CD4-positive, alpha-beta T cell treated with Interferon gamma for 1 hour (primary cell): ENCODE measurements at regions not wholly inside any gene's neighbourhood (a gene's known extent, or its start where the extent isn't known, plus 50 kb on each side); places are given as distances from the start of the nearest gene placed in this dataset.

Experiments
- DNase-seq: peaks from one replicate; pipeline ENCODE4 v3.0.0-alpha.2; 2020

- no peak for DNase-seq
These were observed 150.5 kb upstream of the SOX9 start for GRCh38 chr17:71970312-71970711.

- no peak for DNase-seq
These were observed 146.8 kb upstream of the SOX9 start for GRCh38 chr17:71974051-71974450.

- no peak for DNase-seq
These were observed 145.5 kb upstream of the SOX9 start for GRCh38 chr17:71975331-71975801.

- no peak for DNase-seq
These were observed 144.7 kb upstream of the SOX9 start for GRCh38 chr17:71976011-71976649.

GRCh38 chr17:71978435-71978834 lies 142.4 kb upstream of the SOX9 start:
- no peak for DNase-seq

GRCh38 chr17:71980171-71980570 lies 140.6 kb upstream of the SOX9 start:
- DNase-seq = no peak

- no peak for DNase-seq
These were observed 137.0 kb upstream of the SOX9 start for GRCh38 chr17:71983828-71984227.

GRCh38 chr17:71985111-71986039 lies 135.4 kb upstream of the SOX9 start:
- no peak for DNase-seq

- no peak for DNase-seq
These were observed 133.9 kb upstream of the SOX9 start for GRCh38 chr17:71986886-71987285.

- DNase-seq = no peak
These were observed 133.2 kb upstream of the SOX9 start for GRCh38 chr17:71987634-71988033.

- no peak for DNase-seq
These were observed 131.7 kb upstream of the SOX9 start for GRCh38 chr17:71989117-71989516.

GRCh38 chr17:71993363-71993762 lies 127.5 kb upstream of the SOX9 start:
- no peak for DNase-seq

- DNase-seq = no peak
These were observed 125.2 kb upstream of the SOX9 start for GRCh38 chr17:71995590-71995989.

GRCh38 chr17:72004011-72004427 lies 116.8 kb upstream of the SOX9 start:
- DNase-seq = no peak

GRCh38 chr17:72004611-72005331 lies 116.0 kb upstream of the SOX9 start:
- DNase-seq = no peak

- DNase-seq = no peak
These were observed 115.3 kb upstream of the SOX9 start for GRCh38 chr17:72005332-72006163.

GRCh38 chr17:72008236-72008876 lies 112.5 kb upstream of the SOX9 start:
- DNase-seq = no peak

GRCh38 chr17:72011561-72011960 lies 109.3 kb upstream of the SOX9 start:
- DNase-seq = no peak

- DNase-seq = no peak
These were observed 99.3 kb upstream of the SOX9 start for GRCh38 chr17:72021417-72022041.

- no peak for DNase-seq
These were observed 98.2 kb upstream of the SOX9 start for GRCh38 chr17:72022328-72023275.
